HL-60 (cell line): ENCODE measurements at regions not wholly inside any gene's neighbourhood (a gene's known extent, or its start where the extent isn't known, plus 50 kb on each side); places are given as distances from the start of the nearest gene placed in this dataset.

Source experiments
- POLR2AphosphoS5 ChIP-seq: IDR thresholded peaks from 2 replicates; pipeline ENCODE4 v1.6.1; 2012; ENCODE audit warnings: low read depth
- TF ChIP-seq, protein P1 (sequence below): IDR thresholded peaks from one replicate; pipeline ENCODE4 v1.5.1; 2011; ENCODE audit warnings: low read length, control low read depth, inconsistent platforms; ENCODE audit not compliant: insufficient read depth
- TF ChIP-seq, protein P2 (sequence below): IDR thresholded peaks from 2 replicates; pipeline ENCODE4 v1.6.1; 2012; ENCODE audit warnings: low read depth; ENCODE audit not compliant: insufficient replicate concordance

DNA sequence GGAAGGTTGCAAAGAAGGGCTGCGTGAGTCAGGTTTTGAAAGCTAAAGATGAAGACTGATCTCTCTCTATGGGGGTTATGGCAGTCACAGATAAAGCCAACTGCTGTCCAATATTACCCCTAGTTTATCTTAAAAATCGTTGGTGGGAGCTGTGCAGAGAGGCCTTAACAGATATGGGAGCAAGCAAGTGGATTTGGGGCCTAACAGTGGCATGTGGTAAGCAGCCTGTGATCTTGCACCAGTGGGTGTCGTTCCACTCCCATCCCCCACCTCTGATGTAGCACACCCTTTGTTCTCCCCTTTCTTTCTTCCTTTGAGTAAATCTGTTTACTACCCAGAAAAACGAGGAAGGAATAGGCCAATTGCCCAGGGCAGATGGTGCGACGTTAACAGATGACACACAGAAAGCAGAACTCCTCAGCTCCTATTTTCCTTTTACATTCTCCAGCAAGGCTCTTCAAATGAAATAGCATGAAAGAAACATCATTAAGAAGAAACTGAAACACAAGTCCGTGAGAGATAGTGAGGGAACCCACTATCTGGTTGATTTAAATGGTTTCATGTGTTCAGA, 274.1 kb upstream of the CITED2 start:
- TF ChIP-seq, protein P1, sequence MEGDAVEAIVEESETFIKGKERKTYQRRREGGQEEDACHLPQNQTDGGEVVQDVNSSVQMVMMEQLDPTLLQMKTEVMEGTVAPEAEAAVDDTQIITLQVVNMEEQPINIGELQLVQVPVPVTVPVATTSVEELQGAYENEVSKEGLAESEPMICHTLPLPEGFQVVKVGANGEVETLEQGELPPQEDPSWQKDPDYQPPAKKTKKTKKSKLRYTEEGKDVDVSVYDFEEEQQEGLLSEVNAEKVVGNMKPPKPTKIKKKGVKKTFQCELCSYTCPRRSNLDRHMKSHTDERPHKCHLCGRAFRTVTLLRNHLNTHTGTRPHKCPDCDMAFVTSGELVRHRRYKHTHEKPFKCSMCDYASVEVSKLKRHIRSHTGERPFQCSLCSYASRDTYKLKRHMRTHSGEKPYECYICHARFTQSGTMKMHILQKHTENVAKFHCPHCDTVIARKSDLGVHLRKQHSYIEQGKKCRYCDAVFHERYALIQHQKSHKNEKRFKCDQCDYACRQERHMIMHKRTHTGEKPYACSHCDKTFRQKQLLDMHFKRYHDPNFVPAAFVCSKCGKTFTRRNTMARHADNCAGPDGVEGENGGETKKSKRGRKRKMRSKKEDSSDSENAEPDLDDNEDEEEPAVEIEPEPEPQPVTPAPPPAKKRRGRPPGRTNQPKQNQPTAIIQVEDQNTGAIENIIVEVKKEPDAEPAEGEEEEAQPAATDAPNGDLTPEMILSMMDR: no peak
- peak; percentile 42; the same call in 1 of the 2 replicates for TF ChIP-seq POLR2AphosphoS5
- TF ChIP-seq, protein P2, sequence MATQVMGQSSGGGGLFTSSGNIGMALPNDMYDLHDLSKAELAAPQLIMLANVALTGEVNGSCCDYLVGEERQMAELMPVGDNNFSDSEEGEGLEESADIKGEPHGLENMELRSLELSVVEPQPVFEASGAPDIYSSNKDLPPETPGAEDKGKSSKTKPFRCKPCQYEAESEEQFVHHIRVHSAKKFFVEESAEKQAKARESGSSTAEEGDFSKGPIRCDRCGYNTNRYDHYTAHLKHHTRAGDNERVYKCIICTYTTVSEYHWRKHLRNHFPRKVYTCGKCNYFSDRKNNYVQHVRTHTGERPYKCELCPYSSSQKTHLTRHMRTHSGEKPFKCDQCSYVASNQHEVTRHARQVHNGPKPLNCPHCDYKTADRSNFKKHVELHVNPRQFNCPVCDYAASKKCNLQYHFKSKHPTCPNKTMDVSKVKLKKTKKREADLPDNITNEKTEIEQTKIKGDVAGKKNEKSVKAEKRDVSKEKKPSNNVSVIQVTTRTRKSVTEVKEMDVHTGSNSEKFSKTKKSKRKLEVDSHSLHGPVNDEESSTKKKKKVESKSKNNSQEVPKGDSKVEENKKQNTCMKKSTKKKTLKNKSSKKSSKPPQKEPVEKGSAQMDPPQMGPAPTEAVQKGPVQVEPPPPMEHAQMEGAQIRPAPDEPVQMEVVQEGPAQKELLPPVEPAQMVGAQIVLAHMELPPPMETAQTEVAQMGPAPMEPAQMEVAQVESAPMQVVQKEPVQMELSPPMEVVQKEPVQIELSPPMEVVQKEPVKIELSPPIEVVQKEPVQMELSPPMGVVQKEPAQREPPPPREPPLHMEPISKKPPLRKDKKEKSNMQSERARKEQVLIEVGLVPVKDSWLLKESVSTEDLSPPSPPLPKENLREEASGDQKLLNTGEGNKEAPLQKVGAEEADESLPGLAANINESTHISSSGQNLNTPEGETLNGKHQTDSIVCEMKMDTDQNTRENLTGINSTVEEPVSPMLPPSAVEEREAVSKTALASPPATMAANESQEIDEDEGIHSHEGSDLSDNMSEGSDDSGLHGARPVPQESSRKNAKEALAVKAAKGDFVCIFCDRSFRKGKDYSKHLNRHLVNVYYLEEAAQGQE: no peak
